ENCODE measurements at regions not wholly inside any gene's neighbourhood (a gene's known extent, or its start where the extent isn't known, plus 50 kb on each side); places are given as distances from the start of the nearest gene placed in this dataset.

DNA sequence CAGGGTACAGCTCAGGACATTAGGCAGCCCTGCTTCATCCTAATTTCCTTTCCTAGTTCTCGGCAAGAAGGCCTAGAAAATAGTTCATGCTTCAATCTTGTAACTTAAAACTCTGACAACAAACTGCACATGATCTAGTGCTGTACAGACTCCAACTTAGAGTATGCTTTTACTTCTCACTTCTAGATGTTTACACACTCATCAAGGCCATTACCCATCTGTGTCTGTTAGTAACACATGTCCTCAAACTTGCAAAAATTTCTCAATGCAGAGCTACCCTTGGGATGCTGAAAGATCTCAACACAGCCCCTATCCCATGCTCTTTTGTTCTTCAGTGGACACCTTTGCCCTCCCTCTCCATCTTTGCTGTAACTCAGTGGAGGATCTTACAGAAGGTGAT is 252.0 kb downstream of the OSR1 start:
- no peaks in the 10 kb centered on the region for H3K9me2 ChIP-seq (replicated peaks; ENCODE audit: low read length)
- H3K9ac ChIP-seq (ENCODE audit: low read length) = no peak overlapping the region
- BruUV-seq (replicated peaks) = no TSS peak
- intact Hi-C loops (cut with micrococcal nuclease) = no loop called here
- H3K27ac ChIP-seq (ENCODE audit: low read length) = no peak overlapping the region
- H3K4me3 ChIP-seq (ENCODE audit: low read length) = no peak overlapping the region
- H2AFZ ChIP-seq (ENCODE audit: low read length) = no peak overlapping the region
- no peaks in the 10 kb centered on the region for H3F3A ChIP-seq (ENCODE audit: low read length, unreplicated experiment)
- H3K9me3 ChIP-seq (ENCODE audit: low read length) = no peaks in the 10 kb centered on the region
- H3K4me1 ChIP-seq (ENCODE audit: insufficient read depth, low read length) = peaks cover 36% of the 10 kb centered on the region
- H3K36me3 ChIP-seq (ENCODE audit: low read depth, low read length) = no peaks in the 10 kb centered on the region
- ChIA-PET CTCF (no interaction called here), POLR2A (ENCODE audit: unreplicated experiment) (interaction anchor here (0.6 kb wide), 1 partner anchor 15 kb away, joined by 4 read pairs; no protein-coding TSS in a partner anchor)
- no peaks in the 10 kb centered on the region for H3K79me2 ChIP-seq (ENCODE audit: low read length)
- no peak overlapping the region for H3K4me2 ChIP-seq (ENCODE audit: low read length)
- DNase-seq = no peak
- TF ChIP-seq EZH2 (IDR thresholded peaks at IDR 0.05; ENCODE audit: low read length, unreplicated experiment) (no peak), EZH2phosphoT487 (IDR thresholded peaks at IDR 0.05; ENCODE audit: borderline replicate concordance, low read length) (no peak)
- TF ChIP-seq, protein P1, sequence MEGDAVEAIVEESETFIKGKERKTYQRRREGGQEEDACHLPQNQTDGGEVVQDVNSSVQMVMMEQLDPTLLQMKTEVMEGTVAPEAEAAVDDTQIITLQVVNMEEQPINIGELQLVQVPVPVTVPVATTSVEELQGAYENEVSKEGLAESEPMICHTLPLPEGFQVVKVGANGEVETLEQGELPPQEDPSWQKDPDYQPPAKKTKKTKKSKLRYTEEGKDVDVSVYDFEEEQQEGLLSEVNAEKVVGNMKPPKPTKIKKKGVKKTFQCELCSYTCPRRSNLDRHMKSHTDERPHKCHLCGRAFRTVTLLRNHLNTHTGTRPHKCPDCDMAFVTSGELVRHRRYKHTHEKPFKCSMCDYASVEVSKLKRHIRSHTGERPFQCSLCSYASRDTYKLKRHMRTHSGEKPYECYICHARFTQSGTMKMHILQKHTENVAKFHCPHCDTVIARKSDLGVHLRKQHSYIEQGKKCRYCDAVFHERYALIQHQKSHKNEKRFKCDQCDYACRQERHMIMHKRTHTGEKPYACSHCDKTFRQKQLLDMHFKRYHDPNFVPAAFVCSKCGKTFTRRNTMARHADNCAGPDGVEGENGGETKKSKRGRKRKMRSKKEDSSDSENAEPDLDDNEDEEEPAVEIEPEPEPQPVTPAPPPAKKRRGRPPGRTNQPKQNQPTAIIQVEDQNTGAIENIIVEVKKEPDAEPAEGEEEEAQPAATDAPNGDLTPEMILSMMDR (conservative IDR thresholded peaks at IDR 0.05; ENCODE audit: low read depth, low read length) = no peak
- no peaks in the 10 kb centered on the region for H3K27me3 ChIP-seq (ENCODE audit: low read length)
- ATAC-seq = no peak
- no peaks in the 10 kb centered on the region for H4K20me1 ChIP-seq (ENCODE audit: low read length)

DNA sequence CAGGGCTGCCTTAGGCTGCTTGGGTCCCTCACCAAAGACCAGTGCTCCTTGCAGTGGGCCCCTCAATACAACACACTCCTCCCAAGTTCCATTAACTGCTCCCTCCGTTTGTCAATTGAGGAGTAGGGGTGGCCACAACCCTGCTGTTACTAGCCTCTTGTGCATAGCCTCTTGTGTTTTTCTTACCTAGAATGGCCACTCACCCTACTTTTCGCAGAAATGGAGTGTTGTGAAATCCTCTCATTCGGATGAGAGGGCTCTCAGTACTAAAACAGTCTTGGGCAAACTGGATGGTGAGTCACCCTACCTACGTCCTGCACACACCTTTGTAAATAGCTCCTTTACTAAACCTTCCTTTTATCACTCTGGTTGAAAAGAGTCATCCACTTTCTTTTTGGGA is 253.9 kb downstream of the OSR1 start:
- Histone ChIP-seq H3K9me2 (replicated peaks; ENCODE audit: low read length) (no peaks in the 10 kb centered on the region), H3K9me3 (ENCODE audit: low read length) (no peaks in the 10 kb centered on the region), H3K9ac (ENCODE audit: low read length) (peak overlapping the region; percentile 46; the same call in 1 of the 2 replicates), H3K27ac (ENCODE audit: low read length) (peak overlapping the region; percentile 79), H3K36me3 (ENCODE audit: low read depth, low read length) (no peaks in the 10 kb centered on the region), H2AFZ (ENCODE audit: low read length) (peak overlapping the region; percentile 67), H3K4me3 (ENCODE audit: low read length) (peak overlapping the region; percentile 34; the same call in 1 of the 2 replicates), H4K20me1 (ENCODE audit: low read length) (no peaks in the 10 kb centered on the region), H3F3A (ENCODE audit: low read length, unreplicated experiment) (no peaks in the 10 kb centered on the region), H3K27me3 (ENCODE audit: low read length) (no peaks in the 10 kb centered on the region), H3K4me1 (ENCODE audit: insufficient read depth, low read length) (peaks cover 55% of the 10 kb centered on the region), H3K4me2 (ENCODE audit: low read length) (peak overlapping the region; percentile 76), H3K79me2 (ENCODE audit: low read length) (no peaks in the 10 kb centered on the region)
- ATAC-seq (peak; percentile 79), DNase-seq (peak; percentile 92)
- intact Hi-C loops (cut with micrococcal nuclease) = loop anchor here (2.0 to 5.0 kb wide), 5 partner anchors 16 to 244 kb away; no protein-coding TSS in a partner anchor
- TF ChIP-seq, protein P1 (conservative IDR thresholded peaks at IDR 0.05; ENCODE audit: low read depth, low read length) = no peak
- TF ChIP-seq EZH2phosphoT487 (IDR thresholded peaks at IDR 0.05; ENCODE audit: borderline replicate concordance, low read length) (no peak), EZH2 (IDR thresholded peaks at IDR 0.05; ENCODE audit: low read length, unreplicated experiment) (no peak)
- BruUV-seq (replicated peaks) = no TSS peak
- ChIA-PET CTCF (interaction anchor here (0.7 kb wide), 1 partner anchor 220 kb away, joined by 3 read pairs; no protein-coding TSS in a partner anchor), POLR2A (ENCODE audit: unreplicated experiment) (no interaction called here)

DNA sequence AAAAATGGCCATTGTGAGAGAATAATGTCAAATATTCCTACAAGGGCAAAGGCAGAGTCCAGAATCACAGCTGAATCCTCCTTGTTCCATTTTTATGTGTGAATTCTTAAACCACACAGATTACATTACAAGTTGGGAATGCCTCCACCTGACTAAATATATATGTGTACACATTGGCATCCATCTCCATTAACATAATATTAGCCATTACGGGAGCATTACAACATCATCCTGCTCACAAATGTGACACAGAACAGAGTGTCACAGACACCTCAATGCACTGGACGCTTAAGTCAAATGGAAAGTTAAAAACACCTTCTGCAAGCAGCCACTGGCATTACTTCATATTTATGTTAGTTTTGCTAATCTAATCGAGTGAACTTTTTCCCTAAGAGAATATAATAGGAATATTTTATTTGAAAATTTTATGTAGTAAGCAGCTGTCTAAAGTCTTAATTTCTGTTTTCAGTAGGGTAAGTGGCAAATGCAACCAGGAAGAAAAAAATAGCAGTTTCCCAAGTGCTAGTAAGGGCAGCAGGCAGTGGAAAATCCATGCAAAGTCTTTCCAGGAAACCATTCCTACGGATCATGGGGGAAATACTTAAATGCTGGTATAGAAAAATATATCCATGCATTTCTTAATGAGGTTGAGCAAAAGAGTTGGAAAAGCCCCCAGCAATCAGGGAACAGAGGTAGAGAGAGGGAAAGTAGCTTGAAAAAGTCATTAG is 255.6 kb downstream of the OSR1 start:
- Histone ChIP-seq H4K20me1 (ENCODE audit: low read length) (no peaks in the 10 kb centered on the region), H3K27me3 (ENCODE audit: low read length) (no peaks in the 10 kb centered on the region), H3K4me1 (ENCODE audit: insufficient read depth, low read length) (peaks cover 71% of the 10 kb centered on the region), H3K9me2 (replicated peaks; ENCODE audit: low read length) (no peaks in the 10 kb centered on the region), H3F3A (ENCODE audit: low read length, unreplicated experiment) (no peaks in the 10 kb centered on the region), H3K27ac (ENCODE audit: low read length) (peak overlapping the region; percentile 17), H3K9me3 (ENCODE audit: low read length) (no peaks in the 10 kb centered on the region), H3K4me2 (ENCODE audit: low read length) (peak overlapping the region; percentile 8; the same call in 1 of the 2 replicates), H3K4me3 (ENCODE audit: low read length) (no peak overlapping the region), H2AFZ (ENCODE audit: low read length) (no peak overlapping the region), H3K36me3 (ENCODE audit: low read depth, low read length) (no peaks in the 10 kb centered on the region), H3K79me2 (ENCODE audit: low read length) (no peaks in the 10 kb centered on the region), H3K9ac (ENCODE audit: low read length) (no peak overlapping the region)
- POLR2A ChIA-PET (ENCODE audit: unreplicated experiment) = interaction anchor here (0.5 to 0.6 kb wide), 2 partner anchors 115 to 135 kb away, joined by 3 to 5 read pairs; no protein-coding TSS in a partner anchor
- DNase-seq (peak; percentile 79), ATAC-seq (peak; percentile 53)
- no TSS peak for BruUV-seq (replicated peaks)
- TF ChIP-seq, protein P1 (conservative IDR thresholded peaks at IDR 0.05; ENCODE audit: low read depth, low read length) = no peak
- TF ChIP-seq EZH2phosphoT487 (IDR thresholded peaks at IDR 0.05; ENCODE audit: borderline replicate concordance, low read length) (no peak), EZH2 (IDR thresholded peaks at IDR 0.05; ENCODE audit: low read length, unreplicated experiment) (no peak)
- CTCF ChIA-PET = no interaction called here
- intact Hi-C loops (cut with micrococcal nuclease) = loop anchor here (1.0 to 5.0 kb wide), 2 partner anchors 56 to 219 kb away; no protein-coding TSS in a partner anchor
